Endothelial cell of hepatic sinusoid (primary cell): ENCODE measurements at regions not wholly inside any gene's neighbourhood (a gene's known extent, or its start where the extent isn't known, plus 50 kb on each side); places are given as distances from the start of the nearest gene placed in this dataset.

ENCODE experiments used
- in situ Hi-C: cut with HindIII; loops from 2 replicates; pipeline ENCODE4 v1.10.0; 2017; ENCODE audit warnings: low sequenced_read_pairs

- in situ Hi-C loops: loop anchor here (10.0 kb wide), 1 partner anchor 640 kb away; no protein-coding TSS in a partner anchor
These were observed 78.0 kb upstream of the POU1F1 start for GRCh38 chr3:87354398-87354797.

DNA sequence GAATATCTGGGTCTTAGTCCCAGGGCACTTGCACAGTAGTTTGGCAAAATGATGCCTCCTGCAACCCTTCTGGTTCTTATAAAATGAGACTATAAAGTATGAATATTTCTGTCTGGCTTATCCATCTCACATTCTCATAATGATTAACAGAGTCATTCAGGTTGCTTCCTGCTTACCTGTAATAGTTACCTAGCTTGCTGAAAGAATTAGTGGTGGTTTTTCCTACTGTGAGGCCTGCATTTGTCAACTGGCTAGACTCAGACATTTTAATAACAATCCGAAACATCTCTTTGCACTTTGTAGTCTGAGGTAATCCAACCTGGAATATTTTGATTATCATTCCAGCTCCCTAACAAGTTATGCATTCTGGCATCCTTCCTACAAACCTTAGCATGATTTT, 75.6 kb upstream of the POU1F1 start:
- in situ Hi-C loops: loop anchor here (10.0 kb wide), 1 partner anchor 643 kb away; no protein-coding TSS in a partner anchor

- in situ Hi-C loops: loop anchor here (10.0 kb wide), 1 partner anchor 644 kb away; no protein-coding TSS in a partner anchor
These were observed 74.2 kb upstream of the POU1F1 start for GRCh38 chr3:87350367-87351199.

DNA sequence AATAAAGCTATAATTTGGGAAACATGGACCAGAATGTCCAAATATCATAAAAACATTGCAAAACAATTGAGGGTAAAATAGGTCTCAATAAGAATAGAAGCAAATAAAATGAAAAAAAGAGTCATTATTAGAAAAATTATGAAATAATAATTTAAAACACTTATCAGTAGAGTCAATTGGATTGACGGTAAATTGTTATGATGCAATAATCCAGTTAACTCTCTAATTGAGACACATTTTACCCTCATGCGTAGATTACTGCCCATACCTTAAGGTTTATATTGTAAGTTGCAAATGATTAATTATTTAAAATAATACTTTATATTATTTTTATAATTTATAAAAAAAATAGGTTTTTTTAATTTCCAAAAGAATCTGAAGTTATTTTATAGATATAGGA, 73.4 kb upstream of the POU1F1 start:
- in situ Hi-C loops: loop anchor here (10.0 kb wide), 1 partner anchor 645 kb away; no protein-coding TSS in a partner anchor

DNA sequence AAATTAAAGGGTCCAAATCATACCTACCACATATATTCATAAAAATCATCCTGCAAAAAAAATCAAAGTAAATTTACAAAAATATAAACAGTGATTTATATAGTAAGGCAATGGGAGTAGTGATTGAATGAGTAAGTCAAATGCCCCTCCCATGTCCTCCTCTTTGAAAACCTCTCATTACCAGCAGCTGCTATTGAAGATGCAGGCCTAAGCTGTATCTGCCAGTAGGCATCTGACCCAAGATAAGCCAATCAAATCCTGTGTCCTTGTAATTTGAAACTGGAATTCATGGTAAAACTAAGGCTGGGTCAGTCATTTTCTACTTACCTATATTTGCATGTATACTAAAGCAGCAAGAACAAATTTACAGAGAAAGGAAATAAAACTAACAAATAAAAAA, 60.4 kb upstream of the POU1F1 start:
- in situ Hi-C loops: no loop called here

DNA sequence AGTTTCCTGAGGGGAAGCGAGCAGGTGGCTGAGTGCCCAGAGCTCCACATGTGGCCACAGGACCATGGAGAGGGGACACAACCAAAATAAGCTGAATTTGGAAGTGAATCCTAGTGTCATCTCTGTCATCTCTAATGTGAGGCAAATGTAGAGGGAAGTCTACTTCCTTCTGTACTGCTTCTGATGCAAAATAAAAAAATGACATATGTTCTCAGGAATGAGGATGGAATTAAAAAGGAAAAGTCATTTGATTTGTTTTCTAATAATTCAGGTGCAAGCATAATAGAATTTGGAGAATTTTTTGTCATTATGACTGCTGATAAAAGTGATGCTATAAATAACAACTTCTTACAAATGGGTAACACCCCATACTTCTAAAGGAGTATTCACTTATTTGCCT, 59.5 kb upstream of the POU1F1 start:
- in situ Hi-C loops: no loop called here

- in situ Hi-C loops: no loop called here
These were observed 57.1 kb upstream of the POU1F1 start for GRCh38 chr3:87333393-87333892.

DNA sequence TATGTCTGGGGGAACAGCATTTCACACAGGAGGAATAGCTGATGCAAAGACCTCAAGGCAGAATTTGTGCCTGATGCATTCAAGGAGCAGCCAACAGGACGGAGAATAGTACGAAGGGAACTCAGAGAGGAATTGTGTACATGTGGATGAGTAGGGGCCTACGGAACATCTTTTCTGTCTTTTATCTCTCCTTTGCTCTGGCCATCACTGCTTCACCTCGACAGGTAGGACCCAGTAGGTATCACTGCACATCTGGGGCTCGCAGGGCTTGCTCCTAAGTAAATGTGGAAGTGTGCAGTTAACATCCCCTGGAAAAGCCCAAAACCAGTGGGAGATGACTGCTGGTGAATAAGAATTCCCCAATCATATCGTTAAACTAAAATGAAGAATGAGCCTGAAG, 56.4 kb upstream of the POU1F1 start:
- in situ Hi-C loops: no loop called here

DNA sequence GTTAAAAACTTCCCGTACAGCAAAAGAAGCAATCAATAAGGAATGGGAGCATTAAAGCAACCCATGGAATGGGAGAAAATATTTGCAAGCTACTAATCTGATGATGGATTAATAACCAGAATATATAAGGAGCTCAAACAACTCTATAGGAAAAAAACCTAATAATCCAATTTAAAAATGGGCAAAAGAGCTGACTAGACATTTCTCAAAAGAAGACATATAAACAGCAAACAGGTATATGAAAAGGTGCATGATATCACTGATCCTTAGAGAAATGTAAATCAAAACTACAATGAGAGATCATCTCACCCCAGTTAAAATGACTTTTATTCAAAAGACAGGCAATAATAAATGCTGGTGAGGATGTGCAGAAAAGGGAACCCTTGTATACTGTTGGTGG, 52.7 kb upstream of the POU1F1 start:
- in situ Hi-C loops: no loop called here
